ENCODE measurements at regions not wholly inside any gene's neighbourhood (a gene's known extent, or its start where the extent isn't known, plus 50 kb on each side); places are given as distances from the start of the nearest gene placed in this dataset.

GRCh38 chr2:12879649-12880048 lies 162.9 kb downstream of the TRIB2 start:
- no peak overlapping the region for H3K4me3 Mint-ChIP-seq
- H3K27me3 Mint-ChIP-seq = peaks cover 2% of the 10 kb centered on the region

GRCh38 chr2:12881952-12882351 lies 165.2 kb downstream of the TRIB2 start:
- Mint-ChIP-seq H3K9me3 (ENCODE audit: low read depth) (no peaks in the 10 kb centered on the region), H3K27ac (no peak overlapping the region), H3K27me3 (no peaks in the 10 kb centered on the region), H3K4me1 (ENCODE audit: low read depth) (no peaks in the 10 kb centered on the region), H3K36me3 (no peaks in the 10 kb centered on the region), H3K4me3 (no peak overlapping the region)

More at GRCh38 chr2:12879649-12880048, 162.9 kb downstream of the TRIB2 start:
- Mint-ChIP-seq H3K36me3 (no peaks in the 10 kb centered on the region), H3K27ac (no peak overlapping the region), H3K9me3 (ENCODE audit: low read depth) (no peaks in the 10 kb centered on the region), H3K4me1 (ENCODE audit: low read depth) (no peaks in the 10 kb centered on the region)

DNA sequence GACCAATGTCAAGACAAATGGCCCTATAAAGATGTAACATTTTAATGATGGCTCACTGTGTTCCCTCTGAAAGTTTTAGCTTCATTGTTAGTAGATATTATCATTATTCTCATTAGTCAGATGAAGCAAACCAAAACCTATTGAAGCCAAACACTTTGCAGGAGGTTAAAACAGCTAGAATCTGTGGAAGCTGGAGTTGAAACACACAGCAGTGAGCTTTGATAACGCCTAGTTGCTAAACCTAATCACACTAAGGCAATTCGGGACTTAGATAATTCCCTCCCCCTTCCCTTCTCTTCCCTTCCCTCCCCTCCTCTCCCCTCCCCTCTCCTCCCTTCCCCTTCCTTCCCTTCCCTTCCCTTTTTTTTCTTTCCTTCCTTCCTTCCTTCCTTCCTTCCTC lies 165.7 kb downstream of the TRIB2 start:
- Mint-ChIP-seq H3K36me3 (no peaks in the 10 kb centered on the region), H3K27ac (no peak overlapping the region), H3K4me1 (ENCODE audit: low read depth) (no peaks in the 10 kb centered on the region), H3K4me3 (no peak overlapping the region), H3K27me3 (no peaks in the 10 kb centered on the region), H3K9me3 (ENCODE audit: low read depth) (no peaks in the 10 kb centered on the region)

GRCh38 chr2:12883906-12884305 lies 167.2 kb downstream of the TRIB2 start:
- H3K27me3 Mint-ChIP-seq = no peaks in the 10 kb centered on the region
- H3K27ac Mint-ChIP-seq = no peak overlapping the region
- no peak overlapping the region for H3K4me3 Mint-ChIP-seq
- no peaks in the 10 kb centered on the region for H3K36me3 Mint-ChIP-seq
- no peaks in the 10 kb centered on the region for H3K9me3 Mint-ChIP-seq (ENCODE audit: low read depth)
- no peaks in the 10 kb centered on the region for H3K4me1 Mint-ChIP-seq (ENCODE audit: low read depth)

DNA sequence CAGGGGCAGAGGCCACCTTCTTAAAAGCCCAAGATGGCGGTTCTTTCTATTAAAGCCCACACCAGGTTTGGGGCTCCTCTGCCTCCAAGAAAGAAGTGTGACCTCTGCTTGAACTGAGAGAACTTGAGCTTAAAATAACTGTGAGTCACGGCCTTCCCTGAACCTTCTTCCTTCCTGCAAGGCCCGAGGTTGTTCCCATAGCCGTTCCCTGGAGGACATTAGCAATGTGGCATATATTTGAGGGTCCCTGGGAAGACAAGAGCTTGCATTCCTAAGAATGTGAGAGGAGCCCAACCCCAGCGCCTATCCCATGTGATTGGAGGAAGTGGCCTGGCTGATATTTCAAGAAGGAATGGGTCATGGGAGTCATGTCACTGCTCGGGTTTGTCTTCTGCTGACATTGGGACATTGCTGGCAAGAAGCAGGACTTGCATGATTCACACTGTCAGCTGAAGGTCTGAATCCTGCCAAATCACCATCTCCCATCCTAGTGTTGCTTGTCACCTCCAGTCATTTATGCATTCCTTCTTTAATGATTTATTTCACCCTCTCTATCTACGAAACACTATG lies 168.1 kb downstream of the TRIB2 start:
- H3K4me1 Mint-ChIP-seq (ENCODE audit: low read depth) = no peaks in the 10 kb centered on the region
- H3K27ac Mint-ChIP-seq = no peak overlapping the region
- no peaks in the 10 kb centered on the region for H3K36me3 Mint-ChIP-seq
- no peaks in the 10 kb centered on the region for H3K9me3 Mint-ChIP-seq (ENCODE audit: low read depth)
- no peaks in the 10 kb centered on the region for H3K27me3 Mint-ChIP-seq
- no peak overlapping the region for H3K4me3 Mint-ChIP-seq

DNA sequence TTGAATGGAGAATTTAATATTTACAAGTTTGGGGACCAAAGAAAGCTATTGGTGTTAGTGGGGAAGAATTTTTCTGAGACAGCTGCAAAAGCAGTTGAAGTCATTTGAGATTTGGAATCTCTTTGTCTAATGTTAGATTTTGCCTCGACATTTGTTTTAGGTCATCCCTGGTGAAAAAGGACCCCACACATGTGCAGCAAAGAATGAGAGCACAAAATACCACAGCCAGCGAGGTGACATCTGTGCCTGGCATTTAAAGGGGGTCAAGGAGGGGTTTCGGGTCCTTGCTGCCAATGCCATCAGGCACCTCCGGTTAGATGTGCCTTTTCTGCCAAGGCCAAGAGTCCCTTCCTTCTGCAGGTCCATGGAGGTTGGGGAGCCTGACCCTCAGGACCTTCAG lies 173.3 kb downstream of the TRIB2 start:
- H3K4me1 Mint-ChIP-seq (ENCODE audit: low read depth) = no peaks in the 10 kb centered on the region
- no peak overlapping the region for H3K4me3 Mint-ChIP-seq
- H3K27ac Mint-ChIP-seq = no peak overlapping the region
- peaks cover 10% of the 10 kb centered on the region for H3K36me3 Mint-ChIP-seq
- H3K27me3 Mint-ChIP-seq = no peaks in the 10 kb centered on the region
- H3K9me3 Mint-ChIP-seq (ENCODE audit: low read depth) = peaks cover 23% of the 10 kb centered on the region

DNA sequence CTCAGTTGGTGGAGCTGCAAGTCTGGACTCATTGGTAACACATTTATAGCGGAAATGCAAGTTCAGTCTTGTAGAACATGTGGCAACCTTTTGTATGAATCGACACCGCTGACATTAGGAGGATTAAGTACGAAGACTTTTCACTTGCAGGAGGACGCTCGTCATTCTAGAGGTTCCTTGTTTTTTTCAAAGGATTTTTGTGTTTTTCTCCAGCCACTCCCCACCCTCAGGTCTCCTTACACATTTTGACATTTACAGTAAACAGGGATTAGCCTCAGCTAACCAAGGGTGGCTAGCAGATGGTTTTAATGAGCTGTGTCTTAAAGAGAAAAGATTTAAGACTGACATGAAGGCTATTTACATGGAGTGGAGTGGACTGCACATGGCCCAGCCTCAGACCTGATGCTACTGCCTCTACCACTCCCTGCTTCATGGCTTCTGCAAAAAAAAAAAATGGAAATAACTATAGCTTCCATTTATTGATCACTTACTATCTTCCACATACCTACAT lies 173.8 kb downstream of the TRIB2 start:
- Mint-ChIP-seq H3K4me1 (ENCODE audit: low read depth) (peaks cover 2% of the 10 kb centered on the region), H3K27me3 (no peaks in the 10 kb centered on the region)

GRCh38 chr2:12895017-12895416 lies 178.3 kb downstream of the TRIB2 start:
- H3K36me3 Mint-ChIP-seq = peaks cover 13% of the 10 kb centered on the region
- no peak overlapping the region for H3K4me3 Mint-ChIP-seq
- H3K27ac Mint-ChIP-seq = no peak overlapping the region
- peaks cover 26% of the 10 kb centered on the region for H3K9me3 Mint-ChIP-seq (ENCODE audit: low read depth)
- no peaks in the 10 kb centered on the region for H3K27me3 Mint-ChIP-seq
- peaks cover 21% of the 10 kb centered on the region for H3K4me1 Mint-ChIP-seq (ENCODE audit: low read depth)

More for the DNA sequence above, 173.8 kb downstream of the TRIB2 start:
- peaks cover 26% of the 10 kb centered on the region for H3K9me3 Mint-ChIP-seq (ENCODE audit: low read depth)
- no peak overlapping the region for H3K4me3 Mint-ChIP-seq
- no peak overlapping the region for H3K27ac Mint-ChIP-seq
- peaks cover 13% of the 10 kb centered on the region for H3K36me3 Mint-ChIP-seq

GRCh38 chr2:12896318-12896982 lies 179.7 kb downstream of the TRIB2 start:
- H3K36me3 Mint-ChIP-seq = peaks cover 13% of the 10 kb centered on the region
- no peak overlapping the region for H3K4me3 Mint-ChIP-seq
- no peaks in the 10 kb centered on the region for H3K27me3 Mint-ChIP-seq
- H3K9me3 Mint-ChIP-seq (ENCODE audit: low read depth) = peaks cover 22% of the 10 kb centered on the region
- no peak overlapping the region for H3K27ac Mint-ChIP-seq
- H3K4me1 Mint-ChIP-seq (ENCODE audit: low read depth) = peaks cover 21% of the 10 kb centered on the region

GRCh38 chr2:12897181-12897580 lies 180.4 kb downstream of the TRIB2 start:
- H3K36me3 Mint-ChIP-seq = peaks cover 8% of the 10 kb centered on the region
- H3K4me3 Mint-ChIP-seq = peak overlapping the region; percentile 30
- H3K4me1 Mint-ChIP-seq (ENCODE audit: low read depth) = peaks cover 21% of the 10 kb centered on the region
- no peak overlapping the region for H3K27ac Mint-ChIP-seq
- peaks cover 15% of the 10 kb centered on the region for H3K9me3 Mint-ChIP-seq (ENCODE audit: low read depth)
- no peaks in the 10 kb centered on the region for H3K27me3 Mint-ChIP-seq

- no peaks in the 10 kb centered on the region for H3K27me3 Mint-ChIP-seq
- H3K9me3 Mint-ChIP-seq (ENCODE audit: low read depth) = no peaks in the 10 kb centered on the region
- H3K27ac Mint-ChIP-seq = no peak overlapping the region
- H3K4me3 Mint-ChIP-seq = no peak overlapping the region
- H3K4me1 Mint-ChIP-seq (ENCODE audit: low read depth) = no peaks in the 10 kb centered on the region
- no peaks in the 10 kb centered on the region for H3K36me3 Mint-ChIP-seq
These were observed 186.5 kb downstream of the TRIB2 start for GRCh38 chr2:12903272-12903671.

GRCh38 chr2:12910431-12910830 lies 193.7 kb downstream of the TRIB2 start:
- no peak overlapping the region for H3K27ac Mint-ChIP-seq
- peaks cover 3% of the 10 kb centered on the region for H3K36me3 Mint-ChIP-seq
- peaks cover 4% of the 10 kb centered on the region for H3K9me3 Mint-ChIP-seq (ENCODE audit: low read depth)
- H3K4me3 Mint-ChIP-seq = no peak overlapping the region
- no peaks in the 10 kb centered on the region for H3K4me1 Mint-ChIP-seq (ENCODE audit: low read depth)
- H3K27me3 Mint-ChIP-seq = peaks cover 8% of the 10 kb centered on the region

DNA sequence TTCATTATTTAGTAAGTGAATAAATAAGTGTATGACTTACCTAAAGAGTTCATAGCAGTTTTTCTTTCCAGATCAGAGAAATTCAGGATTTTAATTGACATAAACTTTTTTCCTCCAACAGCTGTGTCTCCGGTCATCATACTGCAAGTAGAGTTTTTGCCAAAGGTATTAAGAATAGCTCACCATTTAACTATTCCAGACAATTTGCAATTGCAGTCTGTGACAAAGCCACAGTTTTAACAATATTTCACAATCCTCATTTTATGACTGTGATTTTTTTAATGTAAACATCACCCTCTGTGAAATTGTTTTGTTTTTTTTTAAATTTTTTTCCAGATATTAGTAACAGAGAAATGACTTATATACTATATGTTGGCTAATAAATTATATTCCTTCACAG lies 199.1 kb downstream of the TRIB2 start:
- Mint-ChIP-seq H3K27ac (no peak overlapping the region), H3K4me3 (no peak overlapping the region), H3K36me3 (peaks cover 1% of the 10 kb centered on the region), H3K27me3 (peaks cover 17% of the 10 kb centered on the region), H3K4me1 (ENCODE audit: low read depth) (no peaks in the 10 kb centered on the region), H3K9me3 (ENCODE audit: low read depth) (peaks cover under 1% of the 10 kb centered on the region)

GRCh38 chr2:12918138-12918834 lies 201.6 kb downstream of the TRIB2 start:
- Mint-ChIP-seq H3K27me3 (peaks cover 23% of the 10 kb centered on the region), H3K36me3 (no peaks in the 10 kb centered on the region), H3K4me3 (no peak overlapping the region), H3K27ac (no peak overlapping the region), H3K9me3 (ENCODE audit: low read depth) (no peaks in the 10 kb centered on the region), H3K4me1 (ENCODE audit: low read depth) (no peaks in the 10 kb centered on the region)

- H3K9me3 Mint-ChIP-seq (ENCODE audit: low read depth) = no peaks in the 10 kb centered on the region
- no peaks in the 10 kb centered on the region for H3K4me1 Mint-ChIP-seq (ENCODE audit: low read depth)
- H3K4me3 Mint-ChIP-seq = no peak overlapping the region
- peaks cover 23% of the 10 kb centered on the region for H3K27me3 Mint-ChIP-seq
- no peaks in the 10 kb centered on the region for H3K36me3 Mint-ChIP-seq
- H3K27ac Mint-ChIP-seq = no peak overlapping the region
These were observed 202.2 kb downstream of the TRIB2 start for GRCh38 chr2:12918835-12919445.

Measured in activated naive CD8-positive, alpha-beta T cell (primary cell).